Lower leg skin (tissue), 3 donors: ENCODE measurements at regions not wholly inside any gene's neighbourhood (a gene's known extent, or its start where the extent isn't known, plus 50 kb on each side); places are given as distances from the start of the nearest gene placed in this dataset.

Experiments used
- CTCF ChIP-seq, 3 donors: fragments of 450-650 bp; IDR thresholded peaks; one replicate each; pipeline ENCODE4 v1.5.1; 2016; ENCODE audit warnings: antibody characterized with exemption in 3 of 3, mild to moderate bottlenecking in 3 of 3, moderate library complexity in 2 of 3
- POLR2A ChIP-seq, 2 donors: fragments of 450-650 bp; IDR thresholded peaks; one replicate each; pipeline ENCODE4 v1.6.1; 2016 to 2017; ENCODE audit warnings: antibody characterized with exemption in 2 of 2, mild to moderate bottlenecking in 1 of 2, moderate library complexity in 1 of 2

- no peak for TF ChIP-seq POLR2A (IDR thresholded peaks at IDR 0.05)
- TF ChIP-seq CTCF (IDR thresholded peaks at IDR 0.05) = no peak
These were observed 791.0 kb downstream of the TBC1D22A start for GRCh38 chr22:47553436-47553835.
